Colonic mucosa (tissue), 4 donors: ENCODE measurements at regions not wholly inside any gene's neighbourhood (a gene's known extent, or its start where the extent isn't known, plus 50 kb on each side); places are given as distances from the start of the nearest gene placed in this dataset.
"Not testable (repeated sequence)": the region's sequence is repeated elsewhere in the genome, so short reads cannot be mapped to it uniquely, and the experiment has no call there.

ENCODE experiments used
- DNase-seq: peaks from one replicate; pipeline ENCODE4 v3.0.0-alpha.2; 2020
- H3K27ac ChIP-seq: fragments of 200-600 bp; one replicate; pipeline ENCODE4 v1.8.0; 2021
- H3K27me3 ChIP-seq: fragments of 200-600 bp; one replicate; pipeline ENCODE4 v1.8.0; 2021
- H3K36me3 ChIP-seq: fragments of 200-600 bp; one replicate; pipeline ENCODE4 v1.8.0; 2021
- H3K4me1 ChIP-seq: fragments of 200-600 bp; one replicate; pipeline ENCODE4 v1.8.0; 2021; ENCODE audit warnings: mild to moderate bottlenecking
- H3K4me3 ChIP-seq: fragments of 200-600 bp; one replicate; pipeline ENCODE4 v1.8.0; 2021
- H3K9ac ChIP-seq, 2 donors: one replicate each; pipeline ENCODE4 v1.7.0; 2013; ENCODE audit warnings: control low read depth in 2 of 2, low read depth in 2 of 2, low read length in 2 of 2
- H3K9me3 ChIP-seq: fragments of 200-600 bp; one replicate; pipeline ENCODE4 v1.8.0; 2021
- CTCF ChIP-seq: fragments of 200-600 bp; IDR thresholded peaks from one replicate; pipeline ENCODE4 v1.8.0; 2022; ENCODE audit warnings: antibody characterized with exemption, mild to moderate bottlenecking
- intact Hi-C: fragments of 100-400 bp; cut with DNase I; formaldehyde crosslinking; loops from one replicate; pipeline ENCODE4 v1.14.1; 2022
- donor health status: healthy.
- donor health status: DM: no; HTN: no; CAD: no.
- donor health status: DM: no; HTN: no; CAD: no.

- no peaks in the 10 kb centered on the region for H3K36me3 ChIP-seq
- no peaks in the 10 kb centered on the region for H3K9me3 ChIP-seq
- H3K4me1 ChIP-seq: no peaks in the 10 kb centered on the region
- DNase-seq: no peak
- no peak overlapping the region for H3K9ac ChIP-seq
- intact Hi-C loops: no loop called here
- H3K27ac ChIP-seq: no peak overlapping the region
- H3K27me3 ChIP-seq: no peaks in the 10 kb centered on the region
- TF ChIP-seq CTCF: no peak
- no peak overlapping the region for H3K4me3 ChIP-seq
Measured at GRCh38 chr11:87456499-87456898, 418.8 kb downstream of the TMEM135 start.

- H3K4me3 ChIP-seq: no peak overlapping the region
- no peaks in the 10 kb centered on the region for H3K27me3 ChIP-seq
- H3K9ac ChIP-seq: no peak overlapping the region
- H3K9me3 ChIP-seq: no peaks in the 10 kb centered on the region
- no peaks in the 10 kb centered on the region for H3K36me3 ChIP-seq
- TF ChIP-seq CTCF: no peak
- DNase-seq: no peak
- no peak overlapping the region for H3K27ac ChIP-seq
- intact Hi-C loops: no loop called here
- H3K4me1 ChIP-seq: no peaks in the 10 kb centered on the region
Measured at GRCh38 chr11:87455180-87455579, 417.4 kb downstream of the TMEM135 start.

DNA sequence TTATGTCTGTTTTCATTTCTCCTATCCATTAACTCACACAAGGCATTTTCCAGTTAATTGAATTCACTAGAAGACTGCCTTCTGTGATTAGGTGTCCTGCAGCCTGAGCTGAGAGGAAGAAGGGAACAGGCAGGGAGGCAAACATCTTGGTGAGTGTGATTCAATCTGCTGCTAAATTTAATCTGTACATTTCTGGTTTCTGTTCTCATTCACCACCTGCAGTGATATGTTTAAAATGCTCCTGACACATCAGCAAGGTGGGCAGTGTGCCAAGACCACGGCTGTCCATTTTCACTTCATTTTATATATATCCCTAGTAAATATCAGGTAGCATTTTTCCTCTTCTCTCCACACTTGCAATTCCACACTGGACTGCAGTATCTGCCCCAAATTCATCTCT lies 416.5 kb downstream of the TMEM135 start:
- DNase-seq: no peak
- H3K27ac ChIP-seq: no peak overlapping the region
- no peak overlapping the region for H3K9ac ChIP-seq
- intact Hi-C loops: no loop called here
- TF ChIP-seq CTCF: no peak
- no peaks in the 10 kb centered on the region for H3K36me3 ChIP-seq
- no peaks in the 10 kb centered on the region for H3K4me1 ChIP-seq
- no peaks in the 10 kb centered on the region for H3K9me3 ChIP-seq
- H3K27me3 ChIP-seq: no peaks in the 10 kb centered on the region
- no peak overlapping the region for H3K4me3 ChIP-seq

DNA sequence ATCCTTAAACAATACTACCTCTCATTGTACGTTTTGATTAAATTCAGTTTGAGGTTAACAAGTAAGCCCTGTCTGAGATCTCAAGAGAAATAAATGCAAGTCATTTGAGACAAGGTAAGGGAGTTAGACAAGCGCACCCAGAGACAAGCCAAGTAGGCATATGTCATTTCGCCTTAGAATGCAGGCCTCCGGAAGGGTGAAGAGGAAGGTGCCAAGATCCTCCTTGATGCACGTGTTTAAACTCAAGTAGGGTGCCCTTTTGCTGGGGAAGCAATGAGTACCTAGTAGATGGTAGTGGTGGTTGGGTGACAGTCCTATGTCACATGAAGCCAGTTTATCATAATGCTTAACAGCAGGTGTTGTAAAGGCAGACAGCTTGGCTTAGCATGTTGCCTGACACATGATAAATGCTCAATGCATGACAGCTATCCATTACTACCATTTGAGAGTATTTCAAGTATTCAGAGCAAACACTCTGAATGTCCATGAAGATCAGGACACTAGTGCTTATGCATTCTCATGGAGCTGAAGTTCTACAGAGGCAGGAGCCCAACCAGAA lies 415.9 kb downstream of the TMEM135 start:
- intact Hi-C loops: no loop called here

DNA sequence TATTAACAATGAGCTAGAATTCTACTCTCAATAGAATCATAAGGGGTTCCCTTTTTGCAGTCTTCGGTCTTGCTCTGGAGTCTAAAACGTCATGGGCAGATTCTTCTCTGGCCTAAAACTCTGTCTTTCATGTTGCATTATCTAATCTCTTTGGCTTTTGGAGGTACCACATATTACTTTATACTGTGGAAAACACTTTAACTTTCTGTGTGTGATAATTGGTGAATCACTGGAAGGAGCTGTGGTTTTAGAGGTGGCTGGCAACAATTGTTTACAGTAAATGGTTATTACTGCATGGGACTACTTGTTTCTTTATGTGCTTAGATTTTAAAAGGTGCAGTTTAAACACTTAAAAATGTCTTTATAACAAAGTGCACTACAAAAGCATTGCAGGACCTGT lies 414.3 kb downstream of the TMEM135 start:
- intact Hi-C loops, H3K4me3 ChIP-seq, H3K36me3 ChIP-seq, H3K27me3 ChIP-seq, H3K9me3 ChIP-seq, H3K9ac ChIP-seq, H3K27ac ChIP-seq, H3K4me1 ChIP-seq, DNase-seq: not testable (repeated sequence)

More for the DNA sequence above, 415.9 kb downstream of the TMEM135 start:
- no peak for DNase-seq
- no peaks in the 10 kb centered on the region for H3K36me3 ChIP-seq
- H3K27me3 ChIP-seq: no peaks in the 10 kb centered on the region
- no peak for TF ChIP-seq CTCF
- H3K27ac ChIP-seq: no peak overlapping the region
- no peak overlapping the region for H3K4me3 ChIP-seq
- no peaks in the 10 kb centered on the region for H3K4me1 ChIP-seq
- H3K9me3 ChIP-seq: no peaks in the 10 kb centered on the region
- no peak overlapping the region for H3K9ac ChIP-seq

DNA sequence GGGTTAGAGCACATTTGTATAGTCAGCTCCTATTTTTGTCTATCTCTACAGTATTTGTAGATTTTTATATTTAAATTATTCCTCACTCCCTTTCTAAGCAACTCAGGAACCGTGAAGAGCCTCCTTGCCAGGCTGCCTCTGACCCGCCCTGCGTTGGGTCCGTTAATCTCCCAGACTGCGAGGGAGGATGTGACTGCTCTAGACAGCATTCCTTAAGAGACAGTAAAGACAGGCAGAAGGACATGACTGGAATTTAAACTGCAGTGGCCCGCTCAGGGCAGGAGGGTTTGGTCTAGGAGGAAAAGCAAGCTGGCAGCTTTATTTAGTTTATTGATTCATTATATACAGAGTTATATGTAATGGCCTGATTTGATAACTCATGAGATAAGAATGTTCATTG lies 413.7 kb downstream of the TMEM135 start:
- Histone ChIP-seq H3K27ac (no peak overlapping the region), H3K27me3 (no peaks in the 10 kb centered on the region), H3K4me3 (no peak overlapping the region), H3K36me3 (no peaks in the 10 kb centered on the region), H3K9me3 (no peaks in the 10 kb centered on the region), H3K4me1 (no peaks in the 10 kb centered on the region), H3K9ac (no peak overlapping the region)
- DNase-seq: no peak
- intact Hi-C loops: no loop called here
- TF ChIP-seq CTCF: no peak
